Glomerular endothelial cell (primary cell): ENCODE measurements at regions not wholly inside any gene's neighbourhood (a gene's known extent, or its start where the extent isn't known, plus 50 kb on each side); places are given as distances from the start of the nearest gene placed in this dataset.
"Not testable (repeated sequence)": the region's sequence is repeated elsewhere in the genome, so short reads cannot be mapped to it uniquely, and the experiment has no call there.

Experiments used
- DNase-seq: peaks from one replicate; pipeline ENCODE4 v3.0.0-alpha.2; 2011; ENCODE audit warnings: low read depth, low spot score; ENCODE audit errors: extremely low read depth

DNA sequence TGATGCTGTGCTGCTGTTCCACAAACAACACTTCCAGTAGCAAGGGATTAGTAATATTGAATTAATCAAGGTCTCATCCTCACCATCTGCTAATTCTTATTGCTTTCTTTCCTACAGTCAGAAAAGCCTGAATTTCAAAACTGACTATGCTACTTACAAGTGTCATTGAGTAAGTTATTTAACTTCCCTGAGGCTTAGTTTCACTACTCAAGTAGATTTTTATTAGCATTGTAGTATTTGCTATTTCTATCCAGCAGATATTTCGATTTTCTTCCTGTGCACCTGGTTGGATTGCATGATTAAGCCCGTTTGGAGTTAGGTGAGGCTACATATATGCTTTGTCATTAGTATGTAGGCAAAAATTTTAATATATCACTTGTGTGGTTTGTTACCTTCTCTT lies 591.5 kb downstream of the TRHDE start:
- DNase-seq: no peak

DNA sequence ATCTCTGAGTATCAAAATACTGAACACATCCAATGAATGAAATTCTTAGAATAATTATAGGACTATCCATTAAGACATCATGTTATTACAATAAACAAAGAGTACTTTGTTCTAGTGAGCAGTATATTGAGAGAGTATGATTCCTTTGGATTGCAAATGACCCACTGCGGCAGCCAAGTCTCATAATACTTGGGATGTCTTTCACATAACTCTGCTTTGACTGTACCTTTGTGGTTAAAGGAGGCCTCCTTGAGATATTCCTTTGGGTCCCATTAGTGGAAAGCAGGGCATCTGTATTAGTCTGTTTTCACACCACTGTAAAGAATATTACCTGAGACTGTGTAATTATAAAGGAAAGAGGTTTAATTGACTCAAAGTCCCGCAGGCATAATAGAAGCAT lies 593.8 kb downstream of the TRHDE start:
- DNase-seq: no peak

DNA sequence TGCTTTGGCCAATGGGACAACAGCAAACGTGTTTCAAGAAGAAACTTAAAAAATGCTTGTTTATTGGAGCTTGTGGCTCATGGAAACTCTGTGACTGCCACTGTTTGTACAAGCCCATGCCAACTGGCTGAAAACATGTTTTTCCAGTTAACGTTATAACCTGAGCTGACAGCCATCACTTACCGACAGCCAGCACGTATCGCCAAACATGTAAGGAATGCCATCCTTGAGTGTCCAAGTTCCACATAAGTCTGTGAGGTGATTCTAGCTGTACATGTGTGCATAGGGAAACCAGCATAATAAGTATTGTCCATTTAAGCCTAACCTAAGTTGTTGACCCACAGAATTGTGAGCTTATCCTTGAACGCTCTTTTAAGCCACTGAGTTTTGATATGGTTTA lies 596.9 kb downstream of the TRHDE start:
- no peak for DNase-seq

DNA sequence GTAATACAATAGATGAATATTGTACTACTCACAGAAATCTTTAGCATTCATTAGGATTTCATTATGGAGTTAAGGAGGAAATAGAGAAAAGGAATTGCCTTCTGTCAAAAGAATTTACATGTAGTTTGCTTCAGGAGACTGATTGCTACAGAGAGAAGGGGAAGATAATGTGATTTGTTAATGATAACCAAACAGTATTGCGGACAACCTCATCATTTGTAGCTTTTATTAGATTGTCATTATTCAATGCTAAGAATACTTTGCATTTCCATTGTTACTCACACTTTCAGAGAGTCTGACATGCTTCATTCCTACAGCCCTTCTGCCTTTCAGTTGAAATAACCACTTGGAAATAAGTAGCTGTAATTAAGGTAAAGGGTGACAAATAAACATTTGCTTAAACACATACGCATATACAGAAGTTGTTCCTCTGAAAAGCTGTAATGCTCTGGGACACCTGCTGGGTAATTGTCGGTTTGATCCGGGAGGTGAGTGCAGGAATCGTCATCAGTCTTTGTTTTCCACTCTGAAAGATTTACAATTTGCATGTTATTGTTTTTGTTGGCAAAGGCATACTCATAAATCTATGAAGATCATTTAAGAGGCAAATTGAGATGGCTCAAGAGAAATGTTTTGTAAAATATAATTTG lies 600.2 kb downstream of the TRHDE start:
- DNase-seq: no peak

DNA sequence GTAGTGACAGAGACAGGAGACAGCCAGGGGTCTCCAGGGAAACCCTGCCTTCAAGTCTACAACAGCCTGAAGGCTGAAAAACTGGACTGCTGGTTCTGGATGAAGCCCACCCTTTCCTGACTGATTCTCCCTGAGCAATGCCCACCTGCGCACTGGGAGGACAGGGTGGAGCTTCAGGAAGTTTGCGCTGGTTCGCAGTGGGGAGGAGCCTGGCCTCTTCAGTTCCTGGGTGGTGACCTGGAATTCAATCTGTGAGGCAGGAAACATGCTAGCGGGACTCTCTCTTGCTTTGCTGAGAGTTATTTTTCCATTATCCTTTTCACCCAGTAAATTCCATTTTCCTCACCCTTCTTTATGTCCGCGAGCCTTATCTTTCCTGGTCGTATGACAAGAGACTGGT lies 600.8 kb downstream of the TRHDE start:
- no peak for DNase-seq

DNA sequence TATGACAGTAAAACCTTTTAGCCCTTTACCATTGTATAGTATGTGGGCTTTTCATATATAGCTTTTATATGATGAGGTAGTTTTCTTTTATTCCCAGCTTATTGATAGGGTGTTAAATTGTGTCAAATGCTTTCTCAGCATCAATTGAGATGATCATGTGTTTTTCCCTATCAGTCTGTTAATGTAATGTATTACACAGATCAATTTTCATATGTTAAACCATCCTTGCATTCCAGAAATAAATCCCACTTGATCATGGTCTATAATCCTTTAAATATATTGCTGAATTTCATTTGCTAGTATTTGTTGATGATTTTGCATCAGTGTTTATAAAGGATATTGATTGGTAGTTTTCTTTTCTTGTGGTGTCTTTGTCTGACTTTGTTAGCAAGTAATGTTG lies 603.9 kb downstream of the TRHDE start:
- DNase-seq: no peak

DNA sequence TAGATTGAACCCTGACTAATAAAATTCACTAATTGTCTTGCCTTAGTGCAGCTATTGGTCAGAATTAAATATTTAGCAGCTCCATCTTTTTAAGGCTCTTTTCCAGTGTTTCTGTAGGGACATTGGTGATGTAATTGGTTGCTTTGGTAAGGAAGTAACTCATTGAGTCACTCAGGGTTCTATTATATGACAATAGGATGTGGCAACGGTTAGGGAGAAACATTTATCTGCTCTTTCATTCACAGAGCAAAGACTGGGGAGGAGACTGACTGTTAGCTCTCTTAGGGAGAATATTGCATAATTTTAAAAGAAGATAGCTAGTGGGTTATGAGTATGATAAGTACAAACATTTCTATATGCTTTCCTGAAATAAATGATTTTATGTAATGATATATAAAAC lies 616.5 kb downstream of the TRHDE start:
- no peak for DNase-seq

DNA sequence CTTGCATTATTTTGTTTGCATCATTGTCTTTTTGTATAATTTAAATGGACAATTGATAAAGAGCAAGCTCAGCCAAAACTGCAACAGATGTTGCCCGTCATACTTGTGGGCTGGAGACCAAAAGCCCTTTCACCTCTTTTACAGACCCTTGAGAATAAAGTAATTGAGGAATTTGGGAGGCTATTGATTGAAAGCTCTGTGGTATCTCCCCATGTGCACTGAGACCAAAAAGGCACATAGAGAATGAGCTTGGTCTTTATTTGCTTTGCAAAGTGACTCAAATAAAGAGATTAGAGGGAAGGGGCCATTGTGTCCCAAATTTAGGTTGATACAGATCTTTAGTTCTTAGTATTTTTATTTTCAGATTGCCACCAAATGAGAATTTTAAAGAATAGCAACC lies 617.6 kb downstream of the TRHDE start:
- DNase-seq: no peak

DNA sequence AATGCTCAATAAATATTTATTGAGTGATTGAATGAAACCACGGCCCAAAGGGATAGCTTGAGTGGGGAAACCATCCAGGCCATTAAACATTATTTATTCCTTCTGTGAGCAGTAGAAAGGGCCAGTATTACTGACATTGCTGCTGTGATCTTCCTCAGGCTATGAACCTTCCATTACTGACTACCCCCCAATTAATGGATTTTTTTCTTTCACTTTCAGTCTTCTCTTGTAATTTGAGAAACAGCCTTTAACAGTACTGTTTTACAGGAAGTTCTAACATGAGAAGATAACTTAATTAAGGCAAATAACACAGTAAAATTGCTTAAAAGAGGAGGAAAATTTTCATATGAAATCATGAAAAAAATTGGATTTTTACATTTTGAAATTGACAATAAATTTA lies 629.5 kb downstream of the TRHDE start:
- DNase-seq: no peak

DNA sequence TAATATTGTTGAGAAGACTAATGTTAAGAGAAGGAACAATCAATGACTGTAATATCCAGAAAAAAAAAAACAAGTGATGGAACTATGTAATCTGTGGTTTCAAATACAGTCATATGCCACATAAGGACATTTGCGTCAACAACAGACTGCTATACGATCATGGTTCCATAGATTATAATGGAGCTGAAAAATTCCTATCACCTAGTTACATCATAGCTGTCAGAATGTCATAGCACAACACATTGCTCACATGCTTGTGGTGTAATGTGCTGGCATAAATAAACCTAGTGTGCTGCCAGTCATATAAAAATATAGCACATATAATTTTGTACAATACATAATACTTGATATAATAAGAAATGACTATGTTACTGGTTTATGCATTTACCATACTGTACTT lies 653.5 kb downstream of the TRHDE start:
- no peak for DNase-seq

DNA sequence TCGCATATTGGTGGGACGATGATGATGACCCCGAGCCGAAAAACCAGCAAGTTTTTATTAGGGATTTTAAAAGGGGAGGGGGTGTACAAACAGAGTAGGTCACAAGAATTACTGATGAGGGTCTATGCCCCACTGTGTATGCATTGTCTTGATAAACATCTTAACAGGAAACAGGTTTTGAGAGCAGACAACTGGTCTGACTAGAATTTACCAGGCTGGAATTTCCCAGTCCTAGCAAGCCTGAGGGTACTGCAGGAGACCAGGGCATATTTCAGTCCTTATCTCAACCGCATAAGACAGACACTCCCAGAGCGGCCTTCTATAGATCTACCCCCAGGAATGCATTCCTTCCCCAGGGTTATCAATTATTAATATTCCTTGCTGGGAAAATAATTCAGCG lies 659.7 kb downstream of the TRHDE start:
- not testable (repeated sequence) for DNase-seq

DNA sequence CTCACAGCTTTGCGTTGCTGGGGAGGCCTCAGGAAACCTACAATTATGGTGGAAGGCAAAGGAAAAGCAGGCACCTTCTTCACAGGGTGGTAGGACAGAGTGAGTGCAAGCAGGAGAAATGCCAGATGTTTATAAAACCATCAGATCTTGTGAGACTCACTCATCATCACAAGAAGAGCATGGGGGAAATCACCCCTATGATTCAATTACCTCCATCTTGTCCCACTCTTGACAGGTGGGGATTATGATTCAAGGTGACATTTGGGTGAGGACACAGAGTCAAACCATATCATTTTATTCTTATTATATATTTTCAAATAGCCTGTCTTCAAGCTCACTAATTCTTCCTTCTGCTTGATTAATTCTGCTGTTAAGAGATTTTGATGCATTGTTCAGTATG lies 665.3 kb downstream of the TRHDE start:
- DNase-seq: no peak

DNA sequence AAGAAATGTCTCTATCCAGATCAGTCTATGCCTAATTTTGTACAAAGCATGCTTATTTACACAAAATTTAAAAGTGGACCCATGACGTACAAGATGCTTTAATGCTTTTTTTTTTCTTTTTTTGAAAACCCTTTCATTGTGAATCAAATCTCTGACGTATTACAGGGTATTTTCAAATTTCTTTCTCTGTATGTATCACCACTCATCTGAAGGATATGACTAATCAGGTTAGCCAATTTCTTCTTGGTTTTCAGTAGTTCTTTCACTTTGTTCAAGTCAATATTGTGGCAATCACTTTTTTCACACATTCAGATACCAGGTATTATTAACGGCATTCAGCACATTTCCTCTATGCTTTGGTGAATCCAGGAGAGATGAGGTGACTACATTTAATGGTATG lies 685.3 kb downstream of the TRHDE start:
- no peak for DNase-seq

DNA sequence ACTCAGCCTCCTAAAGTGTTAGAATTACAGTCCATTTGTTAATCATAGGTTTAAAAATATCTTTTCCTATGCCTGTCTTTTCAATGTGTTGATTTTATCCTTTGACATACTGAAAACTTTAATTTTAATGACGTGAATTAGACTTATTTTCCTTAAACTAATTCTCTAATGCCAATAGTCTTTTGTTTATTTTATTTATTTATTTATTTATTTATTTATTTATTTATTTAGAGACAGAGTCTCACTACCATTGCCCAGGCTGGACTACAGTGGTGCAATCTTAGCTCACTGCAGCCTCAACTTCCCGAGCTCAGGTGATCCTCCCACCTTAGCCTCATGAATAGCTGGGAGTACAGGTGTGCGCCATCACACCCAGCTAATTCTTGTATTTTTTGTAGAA lies 694.5 kb downstream of the TRHDE start:
- DNase-seq: no peak

DNA sequence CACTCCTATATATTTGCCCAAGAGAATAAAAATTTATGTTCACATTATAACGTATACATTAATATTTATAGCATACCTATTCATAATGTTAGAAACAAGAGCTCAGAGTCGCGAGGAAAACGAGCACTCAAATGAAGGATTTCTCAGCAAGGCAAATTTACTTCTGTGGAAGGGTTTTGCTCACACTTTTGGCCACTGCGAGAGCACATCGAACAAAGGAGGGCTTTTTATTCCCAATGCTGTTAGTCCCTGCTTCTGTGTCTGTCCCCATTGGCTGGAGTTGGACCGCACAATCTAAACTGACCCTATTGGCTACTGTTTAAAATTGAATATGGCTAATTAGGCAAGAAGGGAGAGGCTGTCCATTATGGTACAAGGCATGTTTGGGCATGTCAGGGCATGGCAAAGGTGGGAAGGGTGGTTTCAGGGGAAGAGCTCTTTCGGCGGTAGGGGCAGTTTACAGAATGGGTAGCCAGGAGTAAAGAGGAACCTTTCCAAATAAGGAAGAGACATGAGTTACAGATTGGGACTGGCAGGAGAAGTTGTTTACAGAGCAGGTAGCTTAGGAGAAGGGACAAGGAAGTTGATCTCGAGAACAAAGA lies 702.9 kb downstream of the TRHDE start:
- DNase-seq: no peak

DNA sequence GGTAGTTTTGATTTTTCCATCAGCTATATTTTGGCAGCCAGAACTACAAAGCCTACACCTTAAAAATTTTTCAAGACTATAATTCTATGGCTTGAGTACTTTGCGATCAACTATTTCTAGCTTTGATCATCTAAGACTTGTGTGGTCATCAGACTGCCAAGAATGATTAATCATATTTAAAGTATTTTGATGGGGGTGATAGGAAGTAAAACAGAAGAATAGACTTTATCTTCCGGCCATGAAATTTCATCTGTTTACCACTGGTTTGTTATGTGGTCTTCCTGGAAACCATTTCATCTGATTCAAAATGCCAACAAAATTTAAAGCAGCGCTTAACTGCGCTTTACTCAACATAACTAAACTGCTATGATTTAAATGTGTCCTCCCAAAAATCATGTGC lies 706.8 kb downstream of the TRHDE start:
- no peak for DNase-seq

DNA sequence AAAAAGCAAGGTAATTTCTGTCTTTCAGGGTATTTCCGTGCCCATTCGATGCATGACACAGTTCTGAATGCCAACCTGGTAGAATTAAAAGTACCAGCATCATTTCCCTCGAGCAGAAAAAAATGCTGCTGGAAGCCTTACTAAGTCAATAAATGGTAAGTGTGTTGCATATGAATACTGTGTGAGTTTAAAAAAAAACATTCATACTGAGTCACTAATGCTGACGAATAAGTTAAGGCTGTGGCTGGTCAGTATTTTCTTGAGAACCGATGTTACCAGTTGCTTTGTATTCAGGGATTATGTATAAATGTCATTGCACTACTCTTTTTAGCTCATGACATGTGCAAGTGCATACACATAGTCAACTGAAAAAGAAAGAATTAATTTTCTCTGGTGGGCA lies 710.2 kb downstream of the TRHDE start:
- DNase-seq: no peak

DNA sequence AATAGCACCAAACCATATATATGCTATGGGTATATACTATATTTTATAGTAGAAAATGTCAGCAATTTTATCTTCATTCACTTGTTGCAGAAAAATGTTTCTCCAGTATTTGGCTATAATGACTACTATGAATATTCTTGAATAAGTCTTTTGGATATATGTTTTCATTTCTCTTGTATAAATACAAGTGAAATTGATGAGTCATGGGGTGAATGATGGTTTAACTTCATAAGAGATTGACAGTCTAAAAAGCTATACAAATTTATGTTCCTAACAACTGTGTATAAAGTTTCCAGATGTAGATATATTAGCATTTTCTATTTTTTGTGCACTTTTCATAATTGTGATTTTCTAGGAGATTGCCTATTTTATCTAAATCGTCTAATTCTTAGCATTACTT lies 714.8 kb downstream of the TRHDE start:
- no peak for DNase-seq

DNA sequence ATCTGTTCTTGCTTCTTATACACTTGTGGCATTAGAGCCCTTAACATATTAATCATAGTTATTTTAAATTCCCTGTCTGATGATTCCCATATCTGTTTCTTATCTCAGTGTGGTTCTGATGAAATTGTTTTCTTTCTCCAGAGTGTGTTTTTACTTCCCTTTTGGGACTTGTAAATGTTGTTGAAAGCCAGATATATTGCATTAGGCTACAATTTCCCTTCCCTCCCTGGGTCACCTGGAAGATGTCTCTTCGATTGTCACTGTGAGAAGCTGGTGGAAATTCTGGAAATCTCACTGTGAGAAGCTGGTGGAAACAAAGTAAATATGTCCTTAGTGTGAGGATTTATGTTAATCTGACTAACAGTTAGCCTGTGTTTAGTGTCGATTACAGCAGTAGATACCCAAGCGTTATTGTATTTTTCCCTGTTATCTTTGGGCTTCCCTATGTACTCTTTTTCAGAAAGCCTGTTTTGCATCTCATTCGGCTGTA lies 717.3 kb downstream of the TRHDE start:
- no peak for DNase-seq

DNA sequence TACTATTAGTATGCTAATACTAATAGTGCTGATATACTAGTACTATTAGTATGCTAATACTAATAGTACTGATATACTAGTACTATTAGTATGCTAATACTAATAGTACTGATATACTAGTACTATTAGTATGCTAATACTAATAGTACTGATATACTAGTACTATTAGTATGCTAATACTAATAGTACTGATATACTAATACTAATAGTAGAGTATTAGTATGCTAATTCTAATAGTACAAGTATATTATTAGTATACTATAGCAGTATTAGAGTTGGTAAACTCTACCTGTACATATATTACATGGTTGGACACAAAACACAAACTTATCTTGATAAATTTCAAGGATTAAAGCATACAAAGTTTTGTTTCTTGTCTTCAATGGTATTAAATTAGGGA lies 722.9 kb downstream of the TRHDE start:
- DNase-seq: not testable (repeated sequence)

DNA sequence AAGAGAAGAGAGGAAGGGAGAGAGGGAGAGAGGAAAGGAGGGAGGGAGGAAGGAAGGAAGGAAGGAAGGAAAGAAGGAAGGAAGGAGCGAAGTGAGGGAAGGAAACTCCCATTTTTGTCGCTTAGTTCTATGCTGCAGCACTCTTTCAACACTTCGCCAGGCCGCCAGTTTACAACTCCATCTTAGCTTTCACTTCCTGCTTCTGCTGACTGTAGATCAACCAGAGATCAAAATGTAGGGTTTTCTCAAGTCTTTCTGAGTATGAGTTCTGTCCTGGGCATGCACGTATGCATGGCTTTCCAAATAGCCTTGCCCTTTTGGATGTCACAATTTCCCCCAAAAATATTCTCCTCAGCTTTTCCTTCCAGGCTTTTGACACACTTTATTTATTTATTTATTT lies 723.4 kb downstream of the TRHDE start:
- no peak for DNase-seq

DNA sequence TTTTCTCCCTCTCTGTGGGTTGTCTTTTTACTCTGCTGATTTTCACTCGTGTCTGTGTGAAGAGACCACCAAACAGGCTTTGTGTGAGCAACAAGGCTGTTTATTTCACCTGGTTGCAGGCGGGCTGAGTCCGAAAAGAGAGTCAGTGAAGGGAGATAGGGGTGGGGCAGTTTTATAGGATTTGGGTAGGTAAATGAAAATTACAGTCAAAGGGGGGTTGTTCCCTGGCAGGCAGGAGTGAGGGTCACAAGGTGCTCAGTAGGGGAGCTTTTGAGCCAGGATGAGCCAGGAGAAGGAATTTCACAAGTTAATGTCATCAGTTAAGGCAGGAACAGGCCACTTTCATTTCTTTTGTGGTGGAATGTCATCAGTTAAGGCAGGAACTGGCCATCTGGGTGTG lies 729.6 kb downstream of the TRHDE start:
- DNase-seq: not testable (repeated sequence)

DNA sequence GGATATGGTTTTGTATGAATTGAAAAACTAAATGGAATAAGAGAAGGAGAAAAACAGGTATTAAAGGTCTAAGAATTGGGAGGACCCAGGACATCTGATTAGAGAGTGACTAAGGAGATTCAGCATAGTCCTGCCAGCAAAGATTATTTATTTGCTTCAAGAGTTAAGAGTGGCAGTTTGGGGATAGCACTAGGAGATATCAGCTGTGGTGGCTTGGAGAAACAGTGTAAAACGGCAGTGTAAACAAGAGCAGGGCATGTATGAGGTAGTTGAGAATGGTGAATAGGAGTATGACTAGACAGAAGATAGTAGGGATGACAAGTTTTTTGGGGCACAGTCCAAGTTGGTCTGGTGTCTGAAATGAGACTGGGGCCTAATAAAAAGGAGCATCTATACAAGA lies 730.3 kb downstream of the TRHDE start:
- DNase-seq: not testable (repeated sequence)
